MG63 (cell line): ENCODE measurements at regions not wholly inside any gene's neighbourhood (a gene's known extent, or its start where the extent isn't known, plus 50 kb on each side); places are given as distances from the start of the nearest gene placed in this dataset.

Experiments
- DNase-seq: peaks from one replicate; pipeline ENCODE4 v3.0.0-alpha.2; 2020
- H3K27me3 ChIP-seq: fragments of 250-450 bp; sonication (Bioruptor Pico); 2 replicates; pipeline ENCODE4 v1.5.1; 2020; ENCODE audit warnings: mild to moderate bottlenecking, moderate library complexity
- H3K36me3 ChIP-seq: fragments of 250-450 bp; sonication (Bioruptor Pico); 2 replicates; pipeline ENCODE4 v1.5.1; 2020; ENCODE audit warnings: mild to moderate bottlenecking, moderate library complexity
- H3K4me3 ChIP-seq: fragments of 250-450 bp; sonication (Bioruptor Pico); 2 replicates; pipeline ENCODE4 v1.5.1; 2020; ENCODE audit warnings: mild to moderate bottlenecking, moderate library complexity
- H3K9me3 ChIP-seq: fragments of 250-450 bp; sonication (Bioruptor Pico); 2 replicates; pipeline ENCODE4 v1.5.1; 2020; ENCODE audit warnings: mild to moderate bottlenecking, moderate library complexity

- DNase-seq: no peak
- H3K27me3 ChIP-seq: no peaks in the 10 kb centered on the region
These were observed 208.1 kb downstream of the TEX29 start for GRCh38 chr13:111528513-111528912.

DNA sequence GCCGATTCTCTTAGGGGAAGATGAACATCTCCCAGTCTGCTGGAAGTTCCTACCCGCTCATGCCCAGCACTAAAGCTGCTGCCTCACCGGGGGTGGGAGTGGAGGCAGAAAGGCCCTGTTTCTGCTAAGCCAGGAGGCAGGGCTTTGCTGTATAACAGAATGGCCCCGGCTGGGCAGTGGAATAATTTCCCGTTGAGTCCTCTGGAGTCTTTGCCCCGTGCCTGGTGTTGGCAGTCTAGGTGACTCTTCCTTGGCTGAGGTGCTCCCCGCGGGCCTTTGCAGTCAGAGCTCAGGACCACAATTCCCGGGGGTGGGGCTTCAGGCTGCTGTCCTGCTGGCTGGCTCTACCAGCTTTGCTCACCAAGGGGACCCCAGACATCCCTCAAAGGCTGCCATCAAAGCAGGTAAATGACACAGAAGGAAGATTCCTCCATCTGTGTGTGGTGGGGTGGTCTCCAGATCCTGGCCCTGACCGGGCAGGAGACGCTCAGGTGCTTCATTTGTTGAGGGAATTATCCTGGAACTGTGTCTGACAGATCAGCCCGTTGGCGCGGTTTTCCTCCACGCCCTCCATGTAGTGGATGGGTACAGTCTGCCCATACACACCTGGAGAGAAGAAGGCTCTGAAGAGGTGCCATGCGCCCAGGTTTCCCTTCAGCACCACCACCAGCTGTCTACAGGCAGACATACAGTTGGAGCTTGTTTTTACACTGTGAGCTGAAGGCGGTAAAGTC lies 209.9 kb downstream of the TEX29 start:
- Histone ChIP-seq H3K4me3 (no peak overlapping the region), H3K36me3 (no peaks in the 10 kb centered on the region), H3K27me3 (no peaks in the 10 kb centered on the region; the same call in 1 of the 2 replicates), H3K9me3 (no peaks in the 10 kb centered on the region)
- no peak for DNase-seq

More at GRCh38 chr13:111528513-111528912, 208.1 kb downstream of the TEX29 start:
- Histone ChIP-seq H3K9me3 (no peaks in the 10 kb centered on the region), H3K36me3 (no peaks in the 10 kb centered on the region), H3K4me3 (no peak overlapping the region)

- no peaks in the 10 kb centered on the region for H3K36me3 ChIP-seq
- no peaks in the 10 kb centered on the region for H3K9me3 ChIP-seq
- H3K4me3 ChIP-seq: no peak overlapping the region
- no peak for DNase-seq
- peaks cover 7% of the 10 kb centered on the region for H3K27me3 ChIP-seq
These were observed 211.1 kb downstream of the TEX29 start for GRCh38 chr13:111531505-111531904.

- no peaks in the 10 kb centered on the region for H3K36me3 ChIP-seq
- H3K4me3 ChIP-seq: no peak overlapping the region
- H3K27me3 ChIP-seq: peaks cover 9% of the 10 kb centered on the region
- H3K9me3 ChIP-seq: no peaks in the 10 kb centered on the region
- no peak for DNase-seq
These were observed 211.7 kb downstream of the TEX29 start for GRCh38 chr13:111532111-111532510.

GRCh38 chr13:111533900-111534683 lies 213.7 kb downstream of the TEX29 start:
- Histone ChIP-seq H3K36me3 (no peaks in the 10 kb centered on the region), H3K9me3 (no peaks in the 10 kb centered on the region), H3K27me3 (peaks cover 9% of the 10 kb centered on the region)

GRCh38 chr13:111534751-111535522 lies 214.5 kb downstream of the TEX29 start:
- H3K27me3 ChIP-seq: peaks cover 9% of the 10 kb centered on the region
- H3K9me3 ChIP-seq: no peaks in the 10 kb centered on the region
- no peak overlapping the region for H3K4me3 ChIP-seq
- no peak for DNase-seq
- no peaks in the 10 kb centered on the region for H3K36me3 ChIP-seq

More at GRCh38 chr13:111533900-111534683, 213.7 kb downstream of the TEX29 start:
- no peak for DNase-seq
- no peak overlapping the region for H3K4me3 ChIP-seq

DNA sequence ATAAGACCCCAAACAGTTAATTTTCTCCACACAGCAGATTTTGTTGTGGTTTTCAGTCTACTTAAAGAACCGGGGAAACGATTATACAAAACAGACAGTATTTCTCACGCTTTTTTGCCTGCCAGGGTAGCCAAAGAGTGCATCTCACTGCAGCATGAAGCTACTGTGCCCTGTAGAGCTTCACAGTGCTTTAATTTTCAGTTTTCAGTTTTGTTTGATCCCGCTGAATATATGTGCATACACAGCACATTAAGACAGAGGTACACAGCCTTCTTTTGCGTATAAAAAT lies 215.0 kb downstream of the TEX29 start:
- Histone ChIP-seq H3K9me3 (no peaks in the 10 kb centered on the region), H3K4me3 (no peak overlapping the region), H3K27me3 (peaks cover 9% of the 10 kb centered on the region), H3K36me3 (no peaks in the 10 kb centered on the region)
- DNase-seq: no peak

GRCh38 chr13:111536075-111536642 lies 215.7 kb downstream of the TEX29 start:
- H3K9me3 ChIP-seq: no peaks in the 10 kb centered on the region
- H3K36me3 ChIP-seq: no peaks in the 10 kb centered on the region
- H3K27me3 ChIP-seq: peaks cover 9% of the 10 kb centered on the region
- H3K4me3 ChIP-seq: no peak overlapping the region
- no peak for DNase-seq

GRCh38 chr13:111537115-111537728 lies 216.8 kb downstream of the TEX29 start:
- peaks cover 9% of the 10 kb centered on the region for H3K27me3 ChIP-seq
- H3K4me3 ChIP-seq: no peak overlapping the region
- DNase-seq: no peak
- H3K36me3 ChIP-seq: no peaks in the 10 kb centered on the region
- H3K9me3 ChIP-seq: no peaks in the 10 kb centered on the region

DNA sequence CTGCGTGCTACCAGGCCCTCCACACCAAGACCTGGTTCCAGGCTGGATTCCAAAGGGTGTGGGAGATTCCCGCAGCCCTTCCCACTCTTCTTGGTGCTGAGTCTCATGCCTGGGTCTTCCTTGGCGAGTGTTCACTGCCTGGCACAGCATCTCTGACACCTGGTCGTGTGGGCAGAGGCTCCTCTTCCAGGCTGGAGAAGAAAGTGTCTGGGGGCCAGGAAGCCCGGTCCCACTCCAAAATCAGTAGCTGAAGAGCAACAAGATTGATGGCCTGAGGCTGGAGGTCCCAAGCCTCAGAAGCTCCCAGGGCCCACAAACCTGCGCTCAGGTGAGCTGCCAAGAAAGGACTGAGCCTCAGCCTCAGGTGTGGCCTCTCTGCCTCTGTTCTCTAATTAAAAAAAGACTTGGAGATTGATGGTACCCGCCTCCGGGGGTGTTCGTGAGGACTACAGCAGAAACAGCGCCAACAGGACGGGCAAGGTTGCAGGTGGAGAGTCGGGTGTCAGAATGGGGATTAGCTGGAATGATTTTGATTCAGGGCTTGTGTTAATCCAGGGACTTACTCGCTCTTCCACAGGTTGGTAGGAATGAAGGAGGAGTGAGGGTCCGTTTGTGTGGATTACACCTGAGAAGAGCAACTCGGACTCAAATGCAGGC lies 217.5 kb downstream of the TEX29 start:
- peaks cover 9% of the 10 kb centered on the region for H3K27me3 ChIP-seq
- H3K36me3 ChIP-seq: no peaks in the 10 kb centered on the region
- no peaks in the 10 kb centered on the region for H3K9me3 ChIP-seq
- no peak overlapping the region for H3K4me3 ChIP-seq
- no peak for DNase-seq

DNA sequence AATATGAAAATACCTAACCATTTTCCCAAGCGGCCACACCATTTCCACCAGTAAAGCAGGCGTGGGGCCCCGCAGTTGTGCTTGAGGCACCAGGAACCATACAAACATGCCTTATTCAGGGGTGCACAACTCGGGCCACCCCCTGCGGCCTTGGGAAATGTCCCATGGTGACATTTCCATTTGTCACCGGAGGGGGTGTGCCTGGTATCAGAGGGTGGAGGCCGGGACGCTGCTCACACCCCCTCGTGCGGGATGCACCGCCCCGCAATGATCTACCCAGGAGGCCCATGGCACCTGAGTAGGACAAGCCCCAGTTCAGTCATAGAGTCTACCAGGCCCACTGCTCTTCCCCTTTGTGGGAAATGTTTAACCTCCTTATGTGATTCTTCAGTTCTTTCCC lies 218.8 kb downstream of the TEX29 start:
- H3K4me3 ChIP-seq: no peak overlapping the region
- H3K27me3 ChIP-seq: peaks cover 9% of the 10 kb centered on the region
- no peaks in the 10 kb centered on the region for H3K9me3 ChIP-seq
- DNase-seq: no peak
- H3K36me3 ChIP-seq: no peaks in the 10 kb centered on the region

DNA sequence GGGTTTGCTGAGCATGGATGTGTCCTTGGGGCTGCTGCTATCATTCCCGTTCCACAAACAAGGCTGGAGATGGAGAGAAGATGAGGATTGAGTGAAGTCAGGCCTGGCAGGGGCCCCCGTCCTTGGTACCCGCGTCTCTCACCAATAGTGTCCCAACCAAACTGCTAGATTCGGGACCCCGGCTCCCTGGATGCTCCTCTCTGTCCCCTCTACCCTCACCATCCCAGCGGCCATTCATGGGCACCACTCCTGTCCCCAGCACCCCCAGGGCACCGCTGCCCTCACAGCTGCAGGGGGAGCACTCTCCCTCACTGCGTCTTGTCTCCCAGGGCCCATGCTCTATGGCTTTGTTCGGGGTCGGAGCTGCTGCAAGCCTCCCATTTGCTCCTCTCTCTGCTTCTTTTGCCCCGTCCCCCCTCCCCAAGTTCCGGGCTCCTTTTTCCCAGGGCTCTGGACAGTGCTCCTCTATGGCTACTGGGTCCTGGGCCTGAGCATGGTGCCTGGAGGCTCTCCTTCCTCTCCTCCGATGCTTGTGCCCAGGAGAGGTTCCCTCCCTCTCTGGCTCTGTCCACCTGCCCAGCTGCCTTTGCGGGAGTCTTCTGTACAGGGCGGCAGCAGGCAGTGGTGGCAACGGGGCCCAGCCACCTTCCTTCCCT lies 219.5 kb downstream of the TEX29 start:
- no peaks in the 10 kb centered on the region for H3K9me3 ChIP-seq

GRCh38 chr13:111540486-111540885 lies 220.0 kb downstream of the TEX29 start:
- Histone ChIP-seq H3K36me3 (no peaks in the 10 kb centered on the region), H3K4me3 (no peak overlapping the region), H3K9me3 (no peaks in the 10 kb centered on the region), H3K27me3 (peaks cover 9% of the 10 kb centered on the region)
- no peak for DNase-seq

More for the DNA sequence above, 219.5 kb downstream of the TEX29 start:
- H3K36me3 ChIP-seq: no peaks in the 10 kb centered on the region
- no peak for DNase-seq
- H3K27me3 ChIP-seq: peaks cover 9% of the 10 kb centered on the region
- no peak overlapping the region for H3K4me3 ChIP-seq

- no peaks in the 10 kb centered on the region for H3K36me3 ChIP-seq
- DNase-seq: no peak
These were observed 220.9 kb downstream of the TEX29 start for GRCh38 chr13:111541345-111541744.

GRCh38 chr13:111541752-111542529 lies 221.5 kb downstream of the TEX29 start:
- Histone ChIP-seq H3K36me3 (no peaks in the 10 kb centered on the region), H3K4me3 (no peak overlapping the region), H3K27me3 (no peaks in the 10 kb centered on the region), H3K9me3 (no peaks in the 10 kb centered on the region)
- no peak for DNase-seq

More at GRCh38 chr13:111541345-111541744, 220.9 kb downstream of the TEX29 start:
- Histone ChIP-seq H3K9me3 (no peaks in the 10 kb centered on the region), H3K27me3 (peaks cover 4% of the 10 kb centered on the region; the same call in 1 of the 2 replicates), H3K4me3 (no peak overlapping the region)
